ENCODE measurements at regions not wholly inside any gene's neighbourhood (a gene's known extent, or its start where the extent isn't known, plus 50 kb on each side); places are given as distances from the start of the nearest gene placed in this dataset.

GRCh38 chr10:61600399-61600798 is 62.3 kb upstream of the CABCOCO1 start:
- TF ChIP-seq POLR2AphosphoS5 (IDR thresholded peaks at IDR 0.05; ENCODE audit: low read depth, low read length) (no peak), POLR2A (IDR thresholded peaks at IDR 0.05; ENCODE audit: low read depth, low read length) (no peak), TAF1 (IDR thresholded peaks at IDR 0.05; ENCODE audit: low read depth, low read length) (no peak), PAX5 (IDR thresholded peaks at IDR 0.05; ENCODE audit: insufficient read depth, low read length, severe bottlenecking) (no peak)
